ENCODE measurements at regions not wholly inside any gene's neighbourhood (a gene's known extent, or its start where the extent isn't known, plus 50 kb on each side); places are given as distances from the start of the nearest gene placed in this dataset.
"Not testable (repeated sequence)": the region's sequence is repeated elsewhere in the genome, so short reads cannot be mapped to it uniquely, and the experiment has no call there.

DNA sequence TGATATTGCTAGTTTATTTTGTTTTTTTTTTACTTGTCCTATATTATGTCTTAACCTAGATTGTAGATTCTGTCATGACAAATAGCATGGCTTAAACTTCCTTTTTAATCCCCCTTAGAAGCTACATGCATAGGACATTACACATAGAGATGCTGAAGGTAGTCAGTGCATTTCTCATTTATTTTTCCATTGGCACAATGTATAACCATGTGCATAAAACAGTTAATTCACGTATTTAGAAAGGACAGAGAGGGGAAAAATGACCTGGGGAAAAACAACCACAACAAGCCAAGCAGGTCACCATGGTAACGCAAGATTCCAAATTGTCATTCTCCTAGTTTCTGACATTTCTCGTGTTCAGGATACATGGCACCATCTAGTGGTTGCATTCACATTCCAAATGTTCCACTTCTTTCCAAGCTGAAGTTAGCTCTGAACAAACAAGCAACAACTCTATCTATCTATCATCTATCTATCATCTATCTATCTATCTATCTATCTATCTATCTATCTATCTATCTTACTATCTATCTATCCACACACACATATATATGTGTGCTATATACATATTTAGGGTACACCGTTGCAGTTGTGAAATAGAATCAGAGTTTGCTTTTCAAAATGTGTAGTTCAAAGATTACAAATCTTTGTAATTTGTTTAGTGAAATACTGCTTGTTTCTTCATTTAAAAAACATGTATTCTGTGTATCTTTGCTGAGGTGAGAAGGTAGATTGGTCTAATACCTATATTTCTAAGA is 487.2 kb upstream of the ST8SIA4 start:
- DNase-seq (ENCODE audit: low spot score): peak; percentile 51

DNA sequence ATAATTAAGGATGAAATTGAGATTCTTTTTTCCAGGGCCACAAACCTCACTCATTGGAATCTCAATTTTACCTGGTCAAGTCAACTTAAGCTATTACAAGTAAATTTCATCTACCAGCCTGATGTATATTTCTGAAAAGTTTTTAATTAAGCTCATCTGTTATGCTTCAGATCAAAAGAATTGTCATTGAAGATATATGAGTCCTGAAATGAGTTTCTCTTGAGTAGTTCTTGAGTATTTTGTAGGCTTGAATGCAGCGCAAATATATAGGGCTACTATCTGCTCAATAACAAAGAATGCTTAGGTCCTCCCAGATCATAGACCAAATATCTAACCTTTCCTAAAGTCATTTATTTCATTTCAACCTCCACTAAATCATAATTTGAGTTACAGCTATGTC is 482.2 kb upstream of the ST8SIA4 start:
- DNase-seq (ENCODE audit: low spot score): no peak

DNA sequence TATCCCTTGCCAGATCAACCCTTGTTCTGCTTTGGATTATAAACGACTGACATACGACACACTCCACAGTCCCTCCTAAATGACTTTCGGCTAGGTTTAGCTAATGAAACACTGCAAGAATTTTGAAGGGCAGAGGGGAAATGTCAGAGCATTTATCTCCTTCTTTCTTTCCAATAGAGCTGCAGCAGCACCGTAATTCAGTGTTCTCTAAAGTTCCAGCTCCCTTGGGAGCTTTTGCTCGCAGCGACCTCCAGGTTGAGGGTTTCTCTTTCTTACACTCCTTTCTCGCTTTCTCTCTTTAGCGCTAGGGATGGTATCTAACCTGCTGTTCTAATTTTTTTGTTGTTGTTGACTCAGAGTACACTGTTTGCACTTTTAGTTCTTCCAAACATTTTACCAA is 467.1 kb upstream of the ST8SIA4 start:
- no peak for DNase-seq (ENCODE audit: low spot score)

DNA sequence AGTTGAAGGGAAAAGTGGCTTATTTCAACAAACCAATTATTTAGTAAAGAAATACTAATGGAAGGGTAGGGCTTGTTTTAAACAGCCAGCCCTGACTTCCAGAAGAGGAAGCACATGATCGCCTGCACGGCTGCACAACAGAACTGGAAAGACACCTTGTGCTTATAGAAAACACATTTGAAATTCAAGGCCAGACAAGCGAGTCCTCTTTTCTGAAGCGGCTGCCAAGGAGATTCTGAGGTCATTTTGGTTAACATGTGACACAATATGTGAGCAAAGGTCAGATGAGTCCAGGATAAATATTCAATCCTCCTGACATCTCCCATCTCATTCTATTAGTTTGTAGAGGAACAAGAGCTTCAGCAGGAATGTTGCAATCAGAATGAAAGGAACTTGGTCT is 461.4 kb upstream of the ST8SIA4 start:
- DNase-seq (ENCODE audit: low spot score): no peak

DNA sequence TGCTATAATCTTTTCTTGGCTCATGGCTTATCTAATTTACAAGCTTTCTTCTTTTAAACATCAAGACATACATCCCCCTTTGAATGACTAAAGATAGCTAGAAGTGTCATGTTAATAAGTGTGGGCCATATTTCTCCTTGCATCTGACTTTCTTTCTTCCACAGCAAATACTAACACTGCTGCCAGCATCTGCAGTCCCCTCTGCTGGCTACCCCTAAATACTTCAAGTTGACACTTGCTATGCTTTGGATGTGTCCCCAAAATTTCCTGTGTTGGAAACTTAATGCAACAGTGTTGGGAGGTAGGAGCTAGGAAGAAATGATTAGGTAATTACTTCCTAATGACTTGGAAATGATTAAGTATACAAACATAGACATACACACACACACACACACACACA is 459.0 kb upstream of the ST8SIA4 start:
- DNase-seq (ENCODE audit: low spot score): no peak

DNA sequence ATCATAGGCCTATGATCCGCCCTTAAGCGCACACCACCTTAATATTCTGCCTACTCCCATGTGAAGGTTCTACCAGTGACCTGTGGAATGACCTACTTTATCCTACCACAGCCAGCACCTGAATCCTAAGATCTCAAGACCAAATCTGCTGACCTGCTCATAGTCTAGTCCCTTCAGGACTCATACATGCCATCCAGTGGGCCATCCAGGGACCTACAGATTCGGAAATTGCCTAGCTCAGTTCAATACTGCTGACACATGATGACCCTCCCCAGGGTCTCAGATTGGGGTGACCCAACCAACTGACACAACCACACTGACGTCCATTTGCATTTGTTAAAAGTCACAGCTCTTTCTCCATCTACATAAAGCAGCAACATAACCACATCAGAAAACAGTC is 443.8 kb upstream of the ST8SIA4 start:
- DNase-seq (ENCODE audit: low spot score): no peak

DNA sequence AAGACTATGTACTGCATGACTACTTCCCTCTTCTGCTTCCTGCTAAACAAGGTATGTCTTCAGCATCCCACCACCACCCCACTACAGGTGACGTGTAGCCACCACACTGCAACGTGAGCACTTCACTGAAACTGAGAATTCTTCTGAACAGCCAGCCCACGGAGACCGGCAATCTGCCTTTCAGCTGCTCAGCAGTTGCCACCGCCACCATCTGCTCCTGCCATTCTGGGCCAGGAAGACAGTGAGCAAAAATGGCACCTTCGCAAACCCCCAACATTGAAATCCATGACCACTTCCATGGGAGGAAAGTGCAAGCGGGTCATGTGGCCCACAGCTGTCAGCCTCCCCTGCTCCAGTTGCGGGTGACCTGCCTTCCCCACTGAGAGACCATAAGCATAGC is 443.4 kb upstream of the ST8SIA4 start:
- no peak for DNase-seq (ENCODE audit: low spot score)

DNA sequence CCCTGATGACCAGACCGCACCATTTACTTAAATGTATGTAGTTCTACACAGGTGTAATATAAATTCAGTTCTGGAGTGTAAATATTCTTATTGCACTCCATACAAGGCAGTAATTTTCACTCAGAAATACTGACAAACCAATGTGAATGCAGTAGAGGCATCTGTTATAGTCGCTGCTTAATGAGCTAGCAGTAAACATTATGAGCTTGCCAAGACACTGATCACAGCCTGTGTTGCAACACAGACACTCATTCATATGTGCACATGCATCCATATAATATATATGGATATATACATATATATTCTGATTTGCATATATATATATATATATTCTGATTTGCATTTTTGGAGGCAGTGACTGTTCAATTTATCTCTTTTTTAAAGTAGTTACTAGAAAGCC is 435.1 kb upstream of the ST8SIA4 start:
- no peak for DNase-seq (ENCODE audit: low spot score)

DNA sequence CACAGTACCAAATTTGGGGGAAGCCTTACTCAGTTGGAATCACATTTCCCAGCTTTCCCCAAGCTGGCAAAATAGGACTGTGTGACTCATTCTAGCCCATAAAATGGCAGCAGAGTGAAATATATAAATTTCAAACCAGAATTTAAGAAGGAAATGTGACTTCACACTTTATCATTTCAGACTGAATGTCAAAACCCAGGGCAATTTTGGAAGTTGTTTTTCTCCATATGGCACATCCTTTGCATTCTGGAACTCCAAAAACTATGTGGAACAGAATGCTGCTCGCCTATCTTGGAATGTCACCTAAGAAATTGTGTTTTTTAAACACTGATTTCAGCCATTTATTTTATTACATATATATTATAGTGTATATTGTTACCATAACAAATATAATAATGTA is 424.7 kb upstream of the ST8SIA4 start:
- no peak for DNase-seq (ENCODE audit: low spot score)

DNA sequence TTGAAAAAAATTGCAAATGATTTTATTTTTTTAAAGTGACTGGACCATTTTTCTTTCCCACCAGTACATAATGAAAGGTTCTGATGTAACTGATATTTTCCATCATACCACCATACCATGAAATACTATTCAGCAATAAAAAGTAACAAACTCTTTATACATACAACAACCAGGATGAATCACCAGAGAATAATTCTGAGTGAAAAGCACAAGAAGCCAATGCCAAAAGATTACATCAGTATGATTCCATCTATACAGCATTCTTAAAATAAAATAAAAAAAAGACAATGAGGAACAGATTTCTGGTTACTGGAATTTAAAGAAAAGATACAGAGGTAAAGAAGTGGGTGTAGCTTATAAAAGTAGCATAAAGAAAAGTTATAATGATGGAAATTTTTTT is 423.7 kb upstream of the ST8SIA4 start:
- DNase-seq (ENCODE audit: low spot score): no peak

DNA sequence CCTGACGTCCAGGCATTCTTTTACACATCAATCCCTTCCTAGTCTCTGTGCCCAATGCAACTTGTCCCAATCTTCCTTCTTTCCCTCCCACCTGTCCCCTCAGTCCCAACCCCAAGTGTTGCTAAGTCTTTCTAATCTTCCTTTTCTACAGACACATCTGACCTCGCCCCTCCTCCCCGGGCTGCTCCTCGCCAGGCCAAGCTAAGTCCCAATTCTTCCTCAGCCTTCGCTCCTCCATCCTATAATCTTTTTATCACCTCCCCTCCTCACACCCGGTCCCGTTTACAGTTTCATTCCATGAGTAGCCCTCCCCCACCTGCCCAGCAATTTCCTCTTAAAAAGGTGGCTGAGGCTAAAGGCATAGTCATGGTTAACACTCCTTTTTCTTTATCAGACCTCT is 413.3 kb upstream of the ST8SIA4 start:
- DNase-seq (ENCODE audit: low spot score): not testable (repeated sequence)

DNA sequence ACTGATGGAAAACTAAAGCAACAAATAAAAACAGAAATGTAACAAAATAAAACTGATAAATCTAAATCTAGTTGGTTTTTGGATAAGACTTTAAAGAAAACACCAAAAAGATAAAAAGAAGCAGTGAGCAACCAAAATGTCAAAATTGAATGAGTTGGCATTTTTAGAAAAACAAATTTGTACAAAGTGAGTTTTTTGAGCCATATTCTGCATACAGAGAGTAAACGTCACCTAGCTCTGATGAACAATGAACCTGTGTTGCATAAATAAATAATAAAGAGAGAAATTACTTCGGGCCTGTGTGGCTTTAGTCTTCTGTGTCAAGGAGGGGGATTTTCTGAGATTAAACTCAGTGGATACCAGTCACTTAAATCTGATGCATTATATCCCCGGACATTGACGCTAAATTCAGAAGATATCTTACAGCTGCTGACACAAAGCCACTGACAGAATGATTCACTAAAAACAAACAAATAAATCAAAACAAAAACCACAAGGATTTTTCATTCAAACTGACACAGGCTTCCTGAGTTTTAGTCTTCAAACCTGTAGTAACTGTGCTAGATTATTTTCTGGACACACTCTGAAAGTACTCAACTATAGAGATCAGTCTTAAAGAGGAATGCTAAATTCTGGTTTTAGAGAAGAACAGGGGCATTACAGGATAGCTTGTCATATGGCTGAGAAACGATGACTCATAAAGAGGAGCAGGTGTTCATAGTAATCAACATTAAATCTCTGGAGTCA is 403.5 kb upstream of the ST8SIA4 start:
- DNase-seq (ENCODE audit: low spot score): no peak

DNA sequence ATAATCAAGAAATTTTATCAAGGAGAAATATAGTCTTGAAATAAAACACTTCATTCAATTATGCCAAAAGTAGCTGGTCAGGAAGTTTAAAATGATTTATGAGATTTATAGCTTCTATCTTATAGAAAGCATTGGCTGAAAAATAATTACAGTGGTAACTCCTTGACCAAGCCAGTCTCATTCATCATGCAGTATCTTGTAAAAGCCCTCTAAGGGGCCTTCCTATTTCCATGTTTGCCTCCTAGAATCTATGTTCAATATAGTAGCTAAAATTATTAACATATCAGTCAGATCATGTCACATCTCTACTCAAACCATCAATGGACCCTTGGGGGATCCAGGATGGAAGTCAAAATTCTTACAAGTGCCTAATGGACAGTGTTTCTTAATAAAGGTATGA is 393.4 kb upstream of the ST8SIA4 start:
- no peak for DNase-seq (ENCODE audit: low spot score)

DNA sequence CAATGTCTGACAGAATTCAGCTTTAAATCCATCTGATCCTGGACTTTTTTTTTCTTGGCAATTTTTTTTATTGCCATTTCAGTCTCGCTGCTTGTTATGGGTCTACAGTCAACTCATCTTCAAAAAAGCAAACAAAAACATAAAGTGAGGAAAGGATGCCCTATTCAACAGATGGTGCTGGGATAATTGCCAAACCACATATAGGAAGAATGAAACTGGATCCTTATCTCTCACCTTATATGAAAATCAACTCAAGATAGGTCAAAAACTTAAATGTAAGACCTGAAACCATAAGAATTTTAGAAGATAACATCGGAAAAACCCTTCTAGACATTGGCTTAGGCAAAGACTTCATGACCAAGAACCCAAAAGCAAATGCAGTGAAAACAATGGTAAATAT is 389.1 kb upstream of the ST8SIA4 start:
- DNase-seq (ENCODE audit: low spot score): no peak

DNA sequence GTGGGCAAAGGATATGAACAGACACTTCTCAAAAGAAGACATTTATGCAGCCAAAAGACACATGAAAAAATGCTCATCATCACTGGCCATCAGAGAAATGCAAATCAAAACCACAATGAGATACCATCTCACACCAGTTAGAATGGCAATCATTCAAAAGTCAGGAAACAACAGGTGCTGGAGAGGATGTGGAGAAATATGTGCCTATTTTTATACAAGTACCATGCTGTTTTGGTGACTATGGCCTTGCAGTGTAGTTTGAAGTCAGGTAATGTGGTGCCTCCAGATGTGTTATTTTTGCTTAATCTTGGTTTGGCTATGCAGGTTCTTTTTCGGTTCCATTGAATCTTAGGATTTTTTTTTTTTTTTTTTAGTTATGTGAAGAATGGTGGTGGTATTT is 387.7 kb upstream of the ST8SIA4 start:
- not testable (repeated sequence) for DNase-seq (ENCODE audit: low spot score)

DNA sequence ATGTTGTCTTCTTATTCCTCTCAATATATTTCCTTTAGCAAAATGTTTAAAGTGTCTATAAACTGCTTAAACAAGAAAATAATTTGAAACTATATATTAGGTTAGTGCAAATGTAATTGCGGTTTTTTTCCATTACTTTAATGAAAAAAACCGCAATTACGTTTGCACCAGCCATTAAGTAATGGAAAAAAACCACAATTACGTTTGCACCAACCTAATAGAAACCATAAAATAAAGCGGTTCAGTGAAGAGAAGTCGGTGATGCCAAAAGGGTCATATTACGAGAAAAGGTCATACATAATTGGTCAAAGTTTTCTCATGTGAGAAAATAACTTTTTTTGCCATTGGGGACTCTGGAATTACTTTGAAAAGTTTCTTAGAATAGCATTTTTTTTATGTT is 385.6 kb upstream of the ST8SIA4 start:
- DNase-seq (ENCODE audit: low spot score): no peak

DNA sequence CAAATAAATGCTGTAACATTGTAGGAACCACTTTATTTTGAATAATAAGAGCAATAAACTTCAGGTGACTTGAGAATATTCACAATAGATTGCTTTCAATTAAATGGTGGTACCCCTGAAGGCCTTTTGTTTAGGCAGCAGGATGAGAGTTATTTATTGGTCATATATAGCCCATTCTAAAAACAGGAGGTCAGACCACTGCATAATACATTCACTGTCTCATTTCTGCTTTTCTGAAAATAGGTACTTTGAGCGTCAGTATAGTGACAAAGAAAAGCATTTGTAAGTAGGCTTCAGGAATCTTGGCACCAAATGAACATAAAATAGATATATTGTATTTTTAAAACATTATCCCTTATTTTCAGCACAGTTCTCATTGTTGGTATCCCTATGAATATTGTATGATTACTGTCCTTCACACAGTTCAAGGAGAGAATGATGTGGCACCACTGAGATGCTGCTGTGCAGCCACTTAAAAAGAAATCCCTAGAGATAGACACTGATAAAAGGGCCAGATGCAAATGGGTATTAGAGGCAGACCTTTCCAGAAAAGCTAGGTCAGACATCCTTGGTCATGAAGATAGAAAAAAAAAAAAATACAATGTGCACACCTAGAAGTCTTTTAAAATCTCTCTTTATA is 381.8 kb upstream of the ST8SIA4 start:
- DNase-seq (ENCODE audit: low spot score): no peak

DNA sequence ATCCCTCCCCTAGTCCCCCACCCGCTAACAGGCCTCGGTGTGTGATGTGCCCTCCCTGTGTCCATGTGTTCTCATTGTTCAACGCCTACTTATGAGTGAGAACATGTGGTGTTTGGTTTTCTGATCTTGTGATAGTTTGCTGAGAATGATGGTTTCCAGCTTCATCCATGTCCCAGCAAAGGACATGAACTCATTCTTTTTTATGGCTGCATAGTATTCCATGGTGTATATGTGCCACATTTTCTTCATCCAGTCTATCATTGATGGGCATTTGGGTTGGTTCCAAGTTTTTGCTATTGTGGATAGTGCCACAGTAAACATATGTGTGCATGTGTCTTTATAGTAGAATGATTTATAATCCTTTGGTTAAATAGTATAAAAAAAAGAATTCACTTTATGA is 380.9 kb upstream of the ST8SIA4 start:
- not testable (repeated sequence) for DNase-seq (ENCODE audit: low spot score)

DNA sequence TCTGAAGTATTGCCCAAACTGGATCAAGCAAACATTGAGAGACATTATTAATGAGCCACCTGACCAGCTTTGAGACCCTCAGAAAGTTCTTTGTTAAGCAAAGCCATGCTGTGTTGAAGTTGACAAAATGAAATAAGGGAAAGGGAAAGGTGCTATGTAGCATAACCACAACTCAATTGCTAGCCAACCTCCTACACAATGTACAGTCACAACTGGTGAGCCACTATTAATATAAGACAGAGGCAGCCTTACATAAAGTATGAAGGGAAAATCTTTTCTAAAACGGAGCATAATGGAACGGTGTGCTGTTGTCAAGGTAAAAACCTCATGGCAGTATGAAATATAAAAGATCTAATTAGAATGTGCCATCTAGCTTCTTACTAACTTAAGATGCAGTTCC is 375.8 kb upstream of the ST8SIA4 start:
- no peak for DNase-seq (ENCODE audit: low spot score)

DNA sequence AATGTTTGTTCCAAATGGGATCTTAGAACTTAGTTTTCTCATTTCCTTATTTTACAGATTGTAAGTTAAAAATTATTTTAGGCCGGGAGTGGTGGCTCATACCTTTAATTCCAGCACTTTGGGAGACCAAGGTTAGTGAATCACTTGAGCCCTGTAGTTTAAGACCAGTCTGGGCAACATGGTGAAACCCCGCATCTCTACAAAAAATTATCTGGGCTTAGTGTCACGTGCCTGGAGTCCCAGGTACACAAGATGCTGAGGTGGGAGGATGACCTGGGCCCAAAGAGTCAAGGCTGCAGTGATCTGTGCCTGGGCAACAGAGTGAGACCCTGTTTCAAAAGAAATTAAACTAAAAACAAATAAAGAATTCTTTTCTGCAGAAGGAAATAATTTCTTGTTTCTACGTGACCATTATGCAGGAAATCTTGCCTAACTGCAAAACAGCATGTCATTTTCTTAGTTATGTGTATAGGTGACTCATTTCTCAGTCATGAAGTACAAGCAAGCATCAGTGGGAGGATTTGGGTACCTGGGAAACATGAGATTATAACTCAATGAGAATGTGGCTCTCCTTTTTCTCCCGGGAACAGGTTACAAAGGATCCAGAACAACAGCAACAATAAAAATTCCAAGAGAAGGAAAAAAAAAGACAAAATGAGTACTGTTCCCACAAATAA is 375.1 kb upstream of the ST8SIA4 start:
- DNase-seq (ENCODE audit: low spot score): peak; percentile 5

DNA sequence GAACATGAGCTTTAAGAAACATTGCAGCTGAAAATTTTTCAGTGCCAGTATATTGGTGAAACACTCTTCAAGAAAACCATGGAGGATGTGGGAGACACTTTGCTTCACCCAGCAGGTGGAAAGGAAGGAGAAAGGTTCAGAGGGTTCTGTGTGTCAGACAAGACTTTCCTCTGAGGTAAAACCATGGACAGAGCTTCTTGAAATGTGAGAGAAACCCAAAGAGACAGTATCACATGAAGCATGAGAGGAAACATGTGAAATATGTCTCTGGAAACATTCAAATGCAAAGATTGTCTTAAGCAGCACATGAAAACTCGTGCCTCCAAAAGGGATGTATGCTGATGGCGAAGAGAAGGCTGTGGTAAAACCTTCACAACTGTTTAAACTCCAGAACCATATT is 368.9 kb upstream of the ST8SIA4 start:
- DNase-seq (ENCODE audit: low spot score): no peak

DNA sequence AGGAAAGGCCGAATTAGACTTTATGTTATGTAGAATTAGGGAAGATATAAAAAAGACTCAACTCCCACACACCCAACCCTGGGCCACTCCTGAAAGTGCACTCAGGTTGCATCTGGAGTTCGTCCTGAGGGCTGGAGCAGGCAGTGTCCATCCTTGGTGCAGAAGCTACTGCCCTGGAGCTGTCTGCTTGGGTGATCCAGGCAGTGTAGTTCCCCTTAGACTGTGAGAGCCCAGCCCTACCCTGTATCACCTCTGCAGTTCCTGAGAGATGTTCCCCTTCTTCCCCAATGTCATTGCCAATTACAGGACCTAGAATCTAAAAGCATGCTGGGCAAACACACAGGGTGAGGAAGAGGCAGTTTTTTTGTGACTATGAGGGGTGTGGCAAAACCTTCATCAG is 368.3 kb upstream of the ST8SIA4 start:
- DNase-seq (ENCODE audit: low spot score): no peak

All from umbilical cord (tissue), 1 donor.